Fibroblast of lung (primary cell): ENCODE measurements at regions not wholly inside any gene's neighbourhood (a gene's known extent, or its start where the extent isn't known, plus 50 kb on each side); places are given as distances from the start of the nearest gene placed in this dataset.
"Not testable (repeated sequence)": the region's sequence is repeated elsewhere in the genome, so short reads cannot be mapped to it uniquely, and the experiment has no call there.

Experiments
- EZH2 ChIP-seq: IDR thresholded peaks from 2 replicates; pipeline ENCODE4 v1.5.1; 2012; ENCODE audit warnings: low read length, control low read depth, mild to moderate bottlenecking; ENCODE audit errors: missing control alignments
- TF ChIP-seq, protein P1 (sequence below), 2 donors: IDR thresholded peaks in 1 of 2; conservative IDR thresholded peaks in 1 of 2; 1 replicate in 1 of 2; 2 replicates in 1 of 2; pipeline ENCODE4 v1.5.1; 2011 to 2012; ENCODE audit warnings: low read length in 2 of 2, control low read depth in 1 of 2, inconsistent platforms in 1 of 2, low read depth in 1 of 2, mild to moderate bottlenecking in 1 of 2

DNA sequence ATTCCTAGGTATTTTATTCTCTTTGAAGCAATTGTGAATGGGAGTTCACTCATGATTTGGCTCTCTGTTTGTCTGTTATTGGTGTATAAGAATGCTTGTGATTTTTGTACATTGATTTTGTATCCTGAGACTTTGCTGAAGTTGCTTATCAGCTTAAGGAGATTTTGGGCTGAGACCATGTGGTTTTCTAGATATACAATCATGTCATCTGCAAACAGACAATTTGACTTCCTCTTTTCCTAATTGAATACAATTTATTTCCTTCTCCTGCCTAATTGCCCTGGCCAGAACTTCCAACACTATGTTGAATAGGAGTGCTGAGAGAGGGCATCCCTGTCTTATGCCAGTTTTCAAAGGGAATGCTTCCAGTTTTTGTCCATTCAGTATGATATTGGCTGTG is 137.3 kb downstream of the PLPPR4 start:
- TF ChIP-seq EZH2 = not testable (repeated sequence)
- TF ChIP-seq, protein P1, sequence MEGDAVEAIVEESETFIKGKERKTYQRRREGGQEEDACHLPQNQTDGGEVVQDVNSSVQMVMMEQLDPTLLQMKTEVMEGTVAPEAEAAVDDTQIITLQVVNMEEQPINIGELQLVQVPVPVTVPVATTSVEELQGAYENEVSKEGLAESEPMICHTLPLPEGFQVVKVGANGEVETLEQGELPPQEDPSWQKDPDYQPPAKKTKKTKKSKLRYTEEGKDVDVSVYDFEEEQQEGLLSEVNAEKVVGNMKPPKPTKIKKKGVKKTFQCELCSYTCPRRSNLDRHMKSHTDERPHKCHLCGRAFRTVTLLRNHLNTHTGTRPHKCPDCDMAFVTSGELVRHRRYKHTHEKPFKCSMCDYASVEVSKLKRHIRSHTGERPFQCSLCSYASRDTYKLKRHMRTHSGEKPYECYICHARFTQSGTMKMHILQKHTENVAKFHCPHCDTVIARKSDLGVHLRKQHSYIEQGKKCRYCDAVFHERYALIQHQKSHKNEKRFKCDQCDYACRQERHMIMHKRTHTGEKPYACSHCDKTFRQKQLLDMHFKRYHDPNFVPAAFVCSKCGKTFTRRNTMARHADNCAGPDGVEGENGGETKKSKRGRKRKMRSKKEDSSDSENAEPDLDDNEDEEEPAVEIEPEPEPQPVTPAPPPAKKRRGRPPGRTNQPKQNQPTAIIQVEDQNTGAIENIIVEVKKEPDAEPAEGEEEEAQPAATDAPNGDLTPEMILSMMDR (conservative IDR thresholded peaks at IDR 0.05 in 1 of 2, IDR thresholded peaks at IDR 0.05 in 1 of 2; ENCODE audit: low read depth in 1 of 2, low read length in 2 of 2) = not testable (repeated sequence)
